Hepatocyte (in vitro differentiated cells): ENCODE measurements at regions not wholly inside any gene's neighbourhood (a gene's known extent, or its start where the extent isn't known, plus 50 kb on each side); places are given as distances from the start of the nearest gene placed in this dataset.
"Not testable (repeated sequence)": the region's sequence is repeated elsewhere in the genome, so short reads cannot be mapped to it uniquely, and the experiment has no call there.

Experiments
- DNase-seq: peaks from one replicate; pipeline ENCODE4 v3.0.0-alpha.2; 2016; ENCODE audit warnings: low spot score
- H2AFZ ChIP-seq: fragments of 200-600 bp; sonication (generic); 2 replicates; pipeline ENCODE4 v1.6.0; 2016; ENCODE audit warnings: antibody characterized with exemption, mild to moderate bottlenecking
- H3K27ac ChIP-seq: fragments of 200-600 bp; sonication (generic); 2 replicates; pipeline ENCODE4 v1.5.1; 2016; ENCODE audit warnings: mild to moderate bottlenecking
- H3K27me3 ChIP-seq: fragments of 200-600 bp; sonication (generic); 2 replicates; pipeline ENCODE4 v1.6.1; 2016
- H3K36me3 ChIP-seq: fragments of 200-600 bp; sonication (generic); replicated peaks from 2 replicates; pipeline ENCODE4 v1.5.1; 2016; ENCODE audit warnings: low read depth; ENCODE audit not compliant: insufficient read depth
- H3K4me1 ChIP-seq: fragments of 200-600 bp; sonication (generic); 2 replicates; pipeline ENCODE4 v1.5.1; 2016; ENCODE audit warnings: mild to moderate bottlenecking, moderate library complexity; ENCODE audit not compliant: insufficient read depth
- H3K4me2 ChIP-seq: fragments of 200-600 bp; sonication (generic); 2 replicates; pipeline ENCODE4 v1.6.0; 2016
- H3K4me3 ChIP-seq: fragments of 200-600 bp; sonication (generic); 2 replicates; pipeline ENCODE4 v1.5.1; 2016; ENCODE audit warnings: mild to moderate bottlenecking
- H3K79me2 ChIP-seq: fragments of 200-600 bp; sonication (generic); 2 replicates; pipeline ENCODE4 v1.6.0; 2017; ENCODE audit warnings: mild to moderate bottlenecking
- H3K9me2 ChIP-seq: fragments of 200-600 bp; sonication (generic); replicated peaks from 2 replicates; pipeline ENCODE4 v1.6.0; 2017; ENCODE audit warnings: mild to moderate bottlenecking; ENCODE audit not compliant: insufficient read depth
- H3K9me3 ChIP-seq: fragments of 200-600 bp; sonication (generic); 2 replicates; pipeline ENCODE4 v1.5.1; 2016; ENCODE audit warnings: low read depth, mild to moderate bottlenecking
- H4K20me1 ChIP-seq: fragments of 200-600 bp; sonication (generic); 2 replicates; pipeline ENCODE4 v1.6.0; 2016; ENCODE audit warnings: mild to moderate bottlenecking; ENCODE audit not compliant: insufficient read depth, poor library complexity, severe bottlenecking
- CTCF ChIP-seq: fragments of 200-600 bp; sonication (generic); IDR thresholded peaks from 2 replicates; pipeline ENCODE4 v1.5.1; 2016; ENCODE audit warnings: antibody characterized with exemption, mild to moderate bottlenecking; ENCODE audit not compliant: poor library complexity
- EZH2 ChIP-seq: fragments of 200-600 bp; sonication (generic); IDR thresholded peaks from 2 replicates; pipeline ENCODE4 v1.6.1; 2016; ENCODE audit warnings: antibody characterized with exemption, mild to moderate bottlenecking, borderline replicate concordance
- EZH2phosphoT487 ChIP-seq: fragments of 200-600 bp; sonication (generic); IDR thresholded peaks from one replicate; pipeline ENCODE4 v1.6.1; 2018; ENCODE audit warnings: antibody characterized with exemption, mild to moderate bottlenecking, low read depth, moderate library complexity; ENCODE audit not compliant: unreplicated experiment, severe bottlenecking
- WGBS: methylation state at CpG from one replicate; pipeline ENCODE4 v1.1.6; 2016; ENCODE audit warnings: low lambda C conversion rate; ENCODE audit errors: missing lambda C conversion rate; 5-methylcytosine and 5-hydroxymethylcytosine counted together

DNA sequence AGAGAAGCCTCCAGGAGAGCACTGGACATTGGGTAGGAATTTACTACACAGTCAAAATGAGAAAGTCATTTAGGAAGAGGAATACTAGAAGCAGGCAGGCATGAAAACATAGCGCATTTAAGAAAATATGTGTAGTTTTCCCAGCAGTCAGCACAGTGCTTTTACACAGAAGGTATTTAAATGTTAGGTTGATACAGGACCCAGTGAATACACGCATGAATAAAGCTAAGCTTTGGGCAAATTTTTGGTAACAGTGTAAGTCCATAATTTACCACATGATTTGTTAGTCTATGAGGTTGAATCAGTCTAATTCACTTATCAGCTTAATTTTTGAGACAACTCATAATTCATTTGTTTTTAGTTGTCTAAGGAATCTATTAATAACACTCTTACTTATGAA, 421.7 kb upstream of the CDH20 start:
- 96% methylated on average over 2 of the region's 2 CpGs for WGBS
- no peak overlapping the region for H3K4me3 ChIP-seq
- no peaks in the 10 kb centered on the region for H3K9me2 ChIP-seq

GRCh38 chr18:60915160-60915559, 418.1 kb upstream of the CDH20 start:
- H3K4me1 ChIP-seq, result no peaks in the 10 kb centered on the region
- H3K9me3 ChIP-seq, result no peaks in the 10 kb centered on the region
- no peaks in the 10 kb centered on the region for H3K79me2 ChIP-seq
- H3K4me3 ChIP-seq, result no peak overlapping the region
- no peak overlapping the region for H3K4me2 ChIP-seq
- no peak for DNase-seq
- no peaks in the 10 kb centered on the region for H4K20me1 ChIP-seq
- no peak overlapping the region for H3K27ac ChIP-seq
- WGBS, result 61% methylated on average over 2 of the region's 2 CpGs
- no peaks in the 10 kb centered on the region for H3K36me3 ChIP-seq
- TF ChIP-seq CTCF, result no peak
- no peak overlapping the region for H2AFZ ChIP-seq
- H3K27me3 ChIP-seq, result no peaks in the 10 kb centered on the region
- H3K9me2 ChIP-seq, result no peaks in the 10 kb centered on the region

More for the DNA sequence above, 421.7 kb upstream of the CDH20 start:
- no peaks in the 10 kb centered on the region for H3K4me1 ChIP-seq
- no peaks in the 10 kb centered on the region for H3K9me3 ChIP-seq
- no peak overlapping the region for H3K4me2 ChIP-seq
- no peaks in the 10 kb centered on the region for H4K20me1 ChIP-seq
- H2AFZ ChIP-seq, result no peak overlapping the region
- H3K27ac ChIP-seq, result no peak overlapping the region
- H3K36me3 ChIP-seq, result no peaks in the 10 kb centered on the region
- TF ChIP-seq EZH2 (no peak), CTCF (no peak), EZH2phosphoT487 (no peak)
- DNase-seq, result no peak
- H3K79me2 ChIP-seq, result no peaks in the 10 kb centered on the region
- no peaks in the 10 kb centered on the region for H3K27me3 ChIP-seq

DNA sequence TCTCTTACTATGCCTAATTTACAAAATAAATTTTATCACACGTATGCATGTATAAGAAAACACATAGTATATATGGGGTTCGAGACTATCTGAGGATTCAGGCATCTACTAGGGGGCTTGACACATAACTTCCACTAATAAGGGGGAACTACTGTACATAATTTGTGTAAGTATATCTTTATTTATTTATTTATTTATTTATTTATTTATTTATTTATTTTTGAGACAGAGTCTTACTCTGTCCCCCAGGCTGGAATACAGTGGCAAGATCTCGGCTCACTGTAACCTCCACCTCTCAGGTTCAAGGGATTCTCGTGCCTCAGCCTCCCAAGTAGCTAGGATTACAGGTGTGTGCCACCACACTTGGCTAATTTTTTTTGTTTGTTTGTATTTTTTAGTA, 414.4 kb upstream of the CDH20 start:
- not testable (repeated sequence) for H3K27me3 ChIP-seq, H3K9me2 ChIP-seq, H4K20me1 ChIP-seq, H3K79me2 ChIP-seq, H3K4me2 ChIP-seq, DNase-seq, H3K36me3 ChIP-seq, H3K27ac ChIP-seq, H3K4me3 ChIP-seq, H3K4me1 ChIP-seq, H3K9me3 ChIP-seq, H2AFZ ChIP-seq
- 87% methylated on average over 4 of the region's 4 CpGs for WGBS

DNA sequence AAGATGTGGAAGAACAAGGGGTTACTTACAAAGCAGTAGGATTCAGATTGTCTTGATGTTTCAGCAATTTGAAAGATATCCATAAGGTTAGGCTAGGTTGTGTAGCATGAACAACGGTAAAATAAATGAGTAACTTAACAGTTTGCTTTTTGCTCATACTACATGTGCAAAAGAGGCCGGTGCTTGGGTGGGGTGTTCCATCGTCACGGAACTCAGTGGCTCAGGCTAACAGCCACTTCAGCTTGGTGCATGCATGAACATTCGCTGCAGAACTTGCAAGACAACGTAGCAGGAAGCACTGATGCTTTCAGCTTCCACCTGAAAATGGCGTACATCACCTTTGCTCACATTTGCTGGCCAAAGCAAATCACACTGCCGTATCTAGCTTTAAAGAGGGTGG, 407.3 kb upstream of the CDH20 start:
- H3K9me3 ChIP-seq, result no peaks in the 10 kb centered on the region
- no peaks in the 10 kb centered on the region for H3K79me2 ChIP-seq
- H3K4me3 ChIP-seq, result no peak overlapping the region
- H3K27ac ChIP-seq, result no peak overlapping the region
- H4K20me1 ChIP-seq, result no peaks in the 10 kb centered on the region
- H3K27me3 ChIP-seq, result no peaks in the 10 kb centered on the region
- TF ChIP-seq EZH2, result no peak
- no peak for TF ChIP-seq EZH2phosphoT487
- TF ChIP-seq CTCF, result no peak
- H3K4me1 ChIP-seq, result no peaks in the 10 kb centered on the region
- 93% methylated on average over 8 of the region's 8 CpGs for WGBS
- no peak for DNase-seq
- H3K9me2 ChIP-seq, result no peaks in the 10 kb centered on the region
- H3K36me3 ChIP-seq, result no peaks in the 10 kb centered on the region
- H3K4me2 ChIP-seq, result no peak overlapping the region
- H2AFZ ChIP-seq, result no peak overlapping the region
